Activated T-cell treated with anti-CD3 and anti-CD28 coated beads, Interleukin-2, amount 50 U/mL, for 48 hours (primary cell): ENCODE measurements at regions not wholly inside any gene's neighbourhood (a gene's known extent, or its start where the extent isn't known, plus 50 kb on each side); places are given as distances from the start of the nearest gene placed in this dataset.
"Not testable (repeated sequence)": the region's sequence is repeated elsewhere in the genome, so short reads cannot be mapped to it uniquely, and the experiment has no call there.

ENCODE experiments used
- DNase-seq, 2 experiments: peaks; one replicate each; pipeline ENCODE4 v3.0.0-alpha.2; 2020

- DNase-seq: no peak
Observed at GRCh38 chr4:116639070-116639577, 446.3 kb downstream of the TRAM1L1 start.

DNA sequence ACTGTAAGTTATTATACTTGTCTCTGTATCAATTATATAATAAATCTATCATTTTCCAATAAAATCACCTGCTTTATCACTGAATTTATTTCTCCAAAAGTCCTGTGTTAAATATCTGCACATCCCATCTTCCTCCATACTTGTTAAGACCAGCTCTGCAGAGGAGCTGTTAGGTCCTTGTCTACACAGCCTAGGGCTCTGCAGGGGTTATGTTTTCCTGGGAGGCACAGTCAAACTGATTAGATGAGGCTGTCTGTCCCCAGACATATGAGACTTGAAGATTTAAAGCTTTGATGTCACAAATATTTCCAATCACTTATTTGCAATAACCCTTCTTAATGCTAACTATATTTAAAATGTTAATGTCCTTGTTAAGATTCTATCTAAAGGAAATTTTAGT, 446.8 kb downstream of the TRAM1L1 start:
- no peak for DNase-seq

- DNase-seq: no peak
Observed at GRCh38 chr4:116636917-116637316, 448.5 kb downstream of the TRAM1L1 start.

DNA sequence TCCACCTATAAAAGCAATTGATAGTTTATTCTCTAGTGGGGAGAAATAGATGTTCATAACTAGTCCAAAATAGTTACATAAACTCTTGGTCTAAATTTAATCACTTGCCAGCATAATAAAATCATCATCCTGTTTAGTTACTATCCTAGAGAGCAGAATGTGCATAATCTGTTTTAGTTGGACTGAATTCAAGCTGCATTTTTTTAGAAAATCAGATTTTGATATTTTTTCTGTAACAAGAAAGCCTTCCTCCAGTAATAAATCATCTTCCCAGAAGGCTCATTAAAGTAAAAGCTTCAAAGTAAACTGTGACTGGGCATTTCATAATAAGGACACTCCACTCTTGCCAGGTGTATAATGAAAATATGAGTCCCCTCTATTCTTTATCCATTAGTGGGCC, 453.1 kb downstream of the TRAM1L1 start:
- DNase-seq: no peak

DNA sequence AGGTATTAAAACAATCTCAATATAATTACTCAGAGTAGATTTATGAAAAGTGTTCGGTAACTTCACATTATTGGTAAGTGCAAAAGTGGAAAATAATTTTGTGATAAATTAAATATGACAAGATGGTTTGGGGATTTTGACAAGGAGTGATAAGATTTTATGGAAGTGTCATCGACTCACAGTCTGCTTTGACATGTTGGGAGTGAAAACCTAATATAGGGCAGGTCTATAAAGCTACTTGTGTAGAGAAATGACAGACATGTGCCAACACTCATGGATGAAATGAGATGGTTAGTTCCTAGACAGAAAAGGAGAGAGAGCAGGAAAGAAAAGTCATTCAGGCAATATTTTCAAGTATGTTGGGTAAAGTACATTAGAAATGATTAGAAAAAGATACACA, 456.8 kb downstream of the TRAM1L1 start:
- DNase-seq: no peak

DNA sequence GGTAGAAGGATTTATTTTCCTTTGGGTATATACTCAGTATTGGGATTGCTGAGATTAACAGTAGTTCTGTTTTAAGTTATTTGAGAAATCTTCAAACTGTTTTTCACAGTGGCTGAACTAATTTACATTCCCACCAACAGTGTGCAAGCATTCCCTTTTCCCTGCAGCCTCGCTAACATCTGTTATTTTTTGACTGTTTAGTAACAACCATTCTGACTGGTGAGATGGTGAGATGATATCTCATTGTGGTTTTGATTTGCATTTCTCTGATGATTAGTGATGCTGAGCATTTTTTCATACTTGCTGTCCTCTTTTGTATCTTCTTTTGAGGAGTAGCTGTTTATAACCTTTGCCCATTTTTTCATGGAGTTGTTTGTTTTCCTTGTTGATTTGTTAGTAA, 457.8 kb downstream of the TRAM1L1 start:
- DNase-seq: no peak

DNA sequence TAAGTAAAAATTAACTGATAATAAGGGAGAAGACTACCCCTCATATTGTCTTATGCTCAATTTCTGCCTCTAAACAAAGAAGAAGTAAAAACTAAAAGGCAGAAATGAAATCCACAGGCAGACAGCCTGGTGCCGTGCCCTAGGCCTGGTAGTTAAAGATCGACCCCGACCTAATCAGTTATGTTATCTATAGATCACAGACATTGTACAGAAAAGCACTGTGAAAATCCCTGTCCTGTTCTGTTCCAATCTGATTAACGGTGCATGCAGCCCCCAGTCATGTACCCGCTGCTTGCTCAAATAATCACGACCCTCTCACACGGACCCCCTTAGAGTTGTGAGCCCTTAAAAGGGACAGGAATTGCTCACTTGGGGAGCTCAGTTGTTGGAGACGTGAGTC, 465.9 kb downstream of the TRAM1L1 start:
- not testable (repeated sequence) for DNase-seq

- no peak for DNase-seq
Observed at GRCh38 chr4:116618638-116619037, 466.7 kb downstream of the TRAM1L1 start.

DNA sequence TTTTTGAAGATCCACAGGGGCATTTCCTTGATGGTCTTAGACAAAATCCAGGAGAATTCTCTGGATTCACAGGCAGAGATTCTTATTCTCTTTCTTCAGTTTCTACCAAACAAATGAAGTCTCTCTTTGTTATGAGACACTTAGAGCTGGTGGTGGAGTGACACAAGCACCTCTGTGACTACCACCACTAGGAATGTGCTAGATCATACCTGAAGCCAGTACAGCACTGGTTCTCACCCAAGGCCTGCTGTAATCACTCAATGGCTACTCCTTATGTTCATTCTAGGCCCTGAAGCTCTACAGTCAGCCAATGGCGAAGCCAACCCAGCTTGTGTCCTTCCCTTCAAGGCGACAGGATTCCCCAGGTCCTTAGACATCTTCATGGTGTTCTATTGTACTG, 482.3 kb downstream of the TRAM1L1 start:
- DNase-seq: no peak

GRCh38 chr4:116599859-116600258, 485.5 kb downstream of the TRAM1L1 start:
- DNase-seq: peak in 1 of 2 experiments; percentile 27

DNA sequence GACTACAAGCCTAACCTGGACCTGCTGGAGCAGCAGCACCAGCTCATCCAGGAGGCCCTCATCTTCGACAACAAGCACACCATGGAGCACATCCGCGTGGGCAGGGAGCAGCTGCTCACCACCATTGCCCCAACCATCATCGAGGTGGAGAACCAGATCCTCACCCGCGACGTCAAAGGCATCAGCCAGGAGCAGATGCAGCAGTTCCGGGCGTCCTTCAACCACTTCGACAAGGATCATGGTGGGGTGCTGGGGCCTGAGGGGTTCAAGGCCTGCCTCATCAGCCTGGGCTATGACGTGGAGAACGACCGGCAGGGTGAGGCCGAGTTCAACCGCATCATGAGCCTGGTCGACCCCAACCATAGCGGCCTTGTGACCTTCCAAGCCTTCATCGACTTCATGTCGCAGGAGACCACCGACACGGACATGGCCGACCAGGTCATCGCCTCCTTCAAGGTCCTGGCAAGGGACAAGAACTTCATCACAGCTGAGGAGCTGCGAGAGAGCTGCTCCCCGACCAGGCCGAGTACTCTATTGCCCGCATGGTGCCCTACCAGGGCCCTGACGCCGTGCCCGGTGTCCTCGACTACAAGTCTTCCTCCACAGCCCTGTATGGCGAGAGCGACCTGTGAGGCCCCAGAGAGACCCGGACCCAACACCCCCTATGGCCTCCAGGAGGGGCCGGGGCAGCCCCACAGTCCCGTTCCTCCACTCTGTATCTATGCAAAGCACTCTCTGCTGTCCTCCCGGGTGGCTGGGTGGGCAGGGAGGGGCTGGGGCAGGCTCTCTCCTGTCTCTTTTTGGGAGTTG, 486.2 kb downstream of the TRAM1L1 start:
- no peak for DNase-seq

- no peak for DNase-seq
Observed at GRCh38 chr4:116598155-116598979, 487.0 kb downstream of the TRAM1L1 start.

DNA sequence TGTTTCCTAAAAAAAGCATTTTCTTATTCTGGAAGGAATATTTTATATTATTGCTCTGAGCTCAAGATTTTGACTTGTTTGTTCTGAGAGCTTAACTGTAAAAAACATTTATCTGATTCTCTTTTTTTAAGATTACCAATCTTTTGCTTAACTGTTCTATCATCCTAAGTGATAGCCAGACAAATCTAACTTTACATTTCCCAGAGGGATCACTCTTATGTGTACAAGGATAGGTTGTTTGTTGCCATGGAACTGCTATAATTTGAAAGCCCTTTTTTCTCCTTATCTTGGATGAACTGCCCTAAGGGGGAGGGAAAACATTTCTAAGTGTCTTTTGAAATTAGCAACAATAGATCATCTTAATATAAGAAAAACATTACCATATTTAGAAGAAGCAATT, 494.7 kb downstream of the TRAM1L1 start:
- DNase-seq: no peak

- DNase-seq: no peak
Observed at GRCh38 chr4:116588783-116589182, 496.6 kb downstream of the TRAM1L1 start.

DNA sequence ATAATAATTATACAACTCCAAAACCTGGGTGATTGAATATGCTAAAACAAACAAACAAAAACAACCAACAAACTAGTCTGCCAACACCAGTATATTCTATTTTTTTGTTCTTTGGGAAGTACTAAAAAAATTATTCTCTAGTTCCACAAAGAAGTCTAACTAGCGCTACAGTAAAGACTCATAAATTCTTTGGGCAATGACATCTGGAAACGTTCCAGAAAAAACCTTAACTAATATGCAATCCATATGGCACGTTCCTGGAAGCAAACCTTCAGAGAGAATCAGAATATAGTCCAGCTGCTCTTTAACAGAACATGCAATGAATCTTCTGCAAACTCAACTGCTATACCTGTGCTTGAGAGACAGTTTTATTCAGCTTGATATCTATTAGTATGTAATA, 500.1 kb downstream of the TRAM1L1 start:
- DNase-seq: no peak

- no peak for DNase-seq
Observed at GRCh38 chr4:116577321-116577720, 508.1 kb downstream of the TRAM1L1 start.

- no peak for DNase-seq
Observed at GRCh38 chr4:116573540-116573939, 511.8 kb downstream of the TRAM1L1 start.

- no peak for DNase-seq
Observed at GRCh38 chr4:116561768-116562167, 523.6 kb downstream of the TRAM1L1 start.

GRCh38 chr4:116551806-116552205, 533.6 kb downstream of the TRAM1L1 start:
- no peak for DNase-seq

- DNase-seq: no peak
Observed at GRCh38 chr4:116547632-116548031, 537.7 kb downstream of the TRAM1L1 start.

DNA sequence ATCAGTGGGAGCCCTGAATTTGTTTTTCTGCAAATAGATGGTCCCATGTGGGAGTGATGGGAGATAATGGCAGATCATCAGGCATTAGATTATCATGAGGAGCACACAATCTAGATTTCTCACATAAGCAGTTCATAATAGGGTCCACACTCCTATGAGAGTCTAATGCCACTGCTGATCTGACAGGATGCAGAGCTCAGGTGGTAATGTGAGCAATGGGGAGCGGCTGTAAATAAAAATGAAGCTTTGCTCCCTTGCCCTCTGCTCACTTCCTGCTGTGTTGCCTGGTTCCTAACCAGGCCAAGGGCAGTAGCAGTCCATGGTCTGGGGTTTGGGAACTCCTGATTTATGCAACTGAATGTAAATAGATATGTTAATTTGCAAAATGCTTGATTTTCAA, 538.6 kb downstream of the TRAM1L1 start:
- no peak for DNase-seq

DNA sequence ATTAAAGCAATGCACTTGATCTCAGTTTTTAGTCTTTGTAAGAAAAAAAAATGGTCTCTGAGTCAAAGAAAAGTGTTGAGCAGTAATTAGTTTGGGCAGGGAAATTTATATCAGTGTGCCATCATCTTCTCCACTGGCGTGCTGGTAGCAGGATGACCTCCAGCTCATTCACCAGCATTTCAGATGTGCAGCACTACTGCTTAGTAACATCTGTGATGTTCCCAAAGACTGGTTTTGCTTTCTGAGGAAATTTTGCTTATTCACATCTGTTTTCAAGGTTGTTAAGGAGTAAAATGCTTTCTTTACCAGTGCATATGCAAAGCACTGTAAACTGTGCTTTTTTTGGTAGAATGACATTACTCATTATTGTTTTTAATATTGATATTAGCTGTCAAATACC, 540.4 kb downstream of the TRAM1L1 start:
- DNase-seq: no peak

GRCh38 chr4:116539744-116540143, 545.6 kb downstream of the TRAM1L1 start:
- no peak for DNase-seq

- no peak for DNase-seq
Observed at GRCh38 chr4:116537828-116538227, 547.5 kb downstream of the TRAM1L1 start.
